Vagina (tissue), 2 donors: ENCODE measurements at regions not wholly inside any gene's neighbourhood (a gene's known extent, or its start where the extent isn't known, plus 50 kb on each side); places are given as distances from the start of the nearest gene placed in this dataset.

ENCODE experiments used
- CTCF ChIP-seq, 3 experiments: fragments of 450-650 bp in 2 of 3; fragments of 200-600 bp in 1 of 3; sonication (generic) in 1 of 3; IDR thresholded peaks; one replicate each; pipeline ENCODE4 v1.5.1; 2017 to 2019; ENCODE audit warnings: antibody characterized with exemption in 3 of 3, mild to moderate bottlenecking in 2 of 3, moderate library complexity in 2 of 3
- POLR2A ChIP-seq, 2 donors: fragments of 450-650 bp; IDR thresholded peaks; one replicate each; pipeline ENCODE4 v1.6.1; 2017; ENCODE audit warnings: antibody characterized with exemption in 2 of 2, mild to moderate bottlenecking in 2 of 2, moderate library complexity in 2 of 2
- POLR2AphosphoS5 ChIP-seq, 2 donors: sonication (generic); formaldehyde crosslinking; IDR thresholded peaks; one replicate each; pipeline ENCODE4 v1.9.0; 2017; ENCODE audit warnings: antibody characterized with exemption in 2 of 2, mild to moderate bottlenecking in 2 of 2, low read depth in 1 of 2; ENCODE audit not compliant: insufficient read depth in 1 of 2

- TF ChIP-seq CTCF (IDR thresholded peaks at IDR 0.05) (no peak), POLR2AphosphoS5 (IDR thresholded peaks at IDR 0.05; ENCODE audit: insufficient read depth in 1 of 2, low read depth in 1 of 2) (no peak), POLR2A (IDR thresholded peaks at IDR 0.05) (no peak)
These were observed 83.0 kb upstream of the METAP2 start for GRCh38 chr12:95390932-95391331.
